Lower leg skin (tissue), 4 donors: ENCODE measurements at regions not wholly inside any gene's neighbourhood (a gene's known extent, or its start where the extent isn't known, plus 50 kb on each side); places are given as distances from the start of the nearest gene placed in this dataset.

ENCODE experiments used
- DNase-seq, 2 donors: peaks; one replicate each; pipeline ENCODE4 v3.0.0-alpha.2; 2019; ENCODE audit warnings: low spot score in 2 of 2
- H3K4me3 ChIP-seq: fragments of 200-600 bp; sonication (generic); 2 replicates; pipeline ENCODE4 v1.5.1; 2017; ENCODE audit warnings: mild to moderate bottlenecking, low read depth; ENCODE audit not compliant: poor library complexity, severe bottlenecking
- POLR2A ChIP-seq, 2 donors: fragments of 450-650 bp; IDR thresholded peaks; one replicate each; pipeline ENCODE4 v1.6.1; 2016 to 2017; ENCODE audit warnings: antibody characterized with exemption in 2 of 2, mild to moderate bottlenecking in 1 of 2, moderate library complexity in 1 of 2
- WGBS, 2 donors: methylation state at CpG; one replicate each; pipeline ENCODE4 v1.1.5; 2018; 5-methylcytosine and 5-hydroxymethylcytosine counted together
- intact Hi-C: fragments of 100-400 bp; cut with DNase I; formaldehyde crosslinking; loops from one replicate; pipeline ENCODE4 v1.15.0; 2023; ENCODE audit warnings: low total_unique reads
- TF ChIP-seq, protein P1 (sequence below), 3 donors: fragments of 450-650 bp; IDR thresholded peaks; one replicate each; pipeline ENCODE4 v1.5.1; 2016; ENCODE audit warnings: antibody characterized with exemption in 3 of 3, mild to moderate bottlenecking in 3 of 3, moderate library complexity in 2 of 3

DNA sequence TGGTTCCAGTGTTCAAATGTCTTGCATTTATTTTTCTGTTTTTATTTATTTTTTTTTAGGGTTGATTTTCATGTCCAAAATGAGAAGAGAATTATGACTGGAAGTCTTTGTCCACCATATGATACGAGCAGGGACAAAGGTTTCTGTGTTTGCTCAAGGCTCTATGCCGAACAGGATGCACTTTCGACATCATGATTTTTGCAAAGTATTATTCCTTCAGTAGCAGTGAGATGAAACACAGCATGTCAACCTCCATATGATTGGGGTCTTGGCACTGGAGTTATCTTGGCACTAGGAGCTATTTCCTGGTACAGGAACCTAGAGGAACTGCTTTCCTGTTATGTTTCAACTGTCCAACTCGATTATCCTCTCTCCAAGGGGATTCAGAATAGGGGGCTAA, 72.6 kb downstream of the UCHL1 start:
- no peak for DNase-seq
- intact Hi-C loops = no loop called here
- no peak for TF ChIP-seq POLR2A (IDR thresholded peaks at IDR 0.05)
- TF ChIP-seq, protein P1, sequence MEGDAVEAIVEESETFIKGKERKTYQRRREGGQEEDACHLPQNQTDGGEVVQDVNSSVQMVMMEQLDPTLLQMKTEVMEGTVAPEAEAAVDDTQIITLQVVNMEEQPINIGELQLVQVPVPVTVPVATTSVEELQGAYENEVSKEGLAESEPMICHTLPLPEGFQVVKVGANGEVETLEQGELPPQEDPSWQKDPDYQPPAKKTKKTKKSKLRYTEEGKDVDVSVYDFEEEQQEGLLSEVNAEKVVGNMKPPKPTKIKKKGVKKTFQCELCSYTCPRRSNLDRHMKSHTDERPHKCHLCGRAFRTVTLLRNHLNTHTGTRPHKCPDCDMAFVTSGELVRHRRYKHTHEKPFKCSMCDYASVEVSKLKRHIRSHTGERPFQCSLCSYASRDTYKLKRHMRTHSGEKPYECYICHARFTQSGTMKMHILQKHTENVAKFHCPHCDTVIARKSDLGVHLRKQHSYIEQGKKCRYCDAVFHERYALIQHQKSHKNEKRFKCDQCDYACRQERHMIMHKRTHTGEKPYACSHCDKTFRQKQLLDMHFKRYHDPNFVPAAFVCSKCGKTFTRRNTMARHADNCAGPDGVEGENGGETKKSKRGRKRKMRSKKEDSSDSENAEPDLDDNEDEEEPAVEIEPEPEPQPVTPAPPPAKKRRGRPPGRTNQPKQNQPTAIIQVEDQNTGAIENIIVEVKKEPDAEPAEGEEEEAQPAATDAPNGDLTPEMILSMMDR (IDR thresholded peaks at IDR 0.05) = no peak
- no peak overlapping the region for H3K4me3 ChIP-seq
- 81 to 82% methylated on average over 4 of the region's 4 CpGs for WGBS, 2 donors

DNA sequence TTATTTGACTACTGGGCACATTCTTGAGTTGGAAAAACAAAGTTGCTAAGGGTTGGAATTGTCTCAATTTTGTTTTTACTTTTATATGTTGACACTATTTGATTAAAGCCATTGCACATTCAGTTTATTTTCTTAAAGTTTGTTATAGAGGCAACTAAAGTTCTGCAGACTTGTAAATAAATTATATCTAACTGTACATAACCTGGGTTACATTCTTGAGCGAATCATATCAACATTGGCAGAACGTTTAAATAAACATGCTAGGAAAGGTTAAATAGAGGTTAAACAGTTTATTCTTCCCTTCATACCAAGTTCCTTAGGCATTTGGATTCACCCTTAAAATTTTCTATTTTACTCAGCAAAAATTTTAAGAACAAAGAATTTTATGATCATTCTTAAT, 74.5 kb downstream of the UCHL1 start:
- no peak overlapping the region for H3K4me3 ChIP-seq
- intact Hi-C loops = no loop called here
- WGBS, 2 donors = 15 to 53% methylated on average over 2 of the region's 2 CpGs
- no peak for DNase-seq
- TF ChIP-seq POLR2A (IDR thresholded peaks at IDR 0.05) = no peak
- TF ChIP-seq, protein P1 (IDR thresholded peaks at IDR 0.05) = no peak

DNA sequence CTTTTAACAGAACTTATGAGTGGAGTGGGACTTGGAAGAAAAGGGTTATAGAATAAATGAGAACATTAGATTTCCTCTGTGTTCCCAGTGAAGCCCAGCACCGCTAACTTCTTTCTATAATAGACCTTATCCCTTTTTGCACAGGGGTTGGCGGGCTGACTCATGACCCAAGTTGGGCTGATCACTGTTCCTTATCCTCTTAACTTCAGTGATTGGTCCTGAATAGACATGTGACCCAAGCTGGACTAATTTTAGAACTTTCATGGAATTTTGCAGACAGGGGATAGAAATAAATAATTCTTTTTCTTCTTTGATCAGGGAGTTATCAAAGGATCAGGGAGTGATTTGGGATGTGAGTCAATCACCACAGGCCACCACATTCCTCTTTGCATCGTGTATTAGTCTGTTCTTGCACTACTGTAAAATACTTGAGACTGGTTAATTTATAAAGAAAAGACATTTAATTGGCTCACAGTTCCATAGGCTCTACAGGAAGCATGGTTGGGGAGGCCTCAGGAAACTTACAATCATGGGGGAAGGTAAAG, 75.9 kb downstream of the UCHL1 start:
- intact Hi-C loops = no loop called here
- TF ChIP-seq, protein P1 (IDR thresholded peaks at IDR 0.05) = no peak
- no peak for TF ChIP-seq POLR2A (IDR thresholded peaks at IDR 0.05)
- 45 to 71% methylated on average over 3 of the region's 3 CpGs for WGBS, 2 donors
- DNase-seq = no peak
- no peak overlapping the region for H3K4me3 ChIP-seq

DNA sequence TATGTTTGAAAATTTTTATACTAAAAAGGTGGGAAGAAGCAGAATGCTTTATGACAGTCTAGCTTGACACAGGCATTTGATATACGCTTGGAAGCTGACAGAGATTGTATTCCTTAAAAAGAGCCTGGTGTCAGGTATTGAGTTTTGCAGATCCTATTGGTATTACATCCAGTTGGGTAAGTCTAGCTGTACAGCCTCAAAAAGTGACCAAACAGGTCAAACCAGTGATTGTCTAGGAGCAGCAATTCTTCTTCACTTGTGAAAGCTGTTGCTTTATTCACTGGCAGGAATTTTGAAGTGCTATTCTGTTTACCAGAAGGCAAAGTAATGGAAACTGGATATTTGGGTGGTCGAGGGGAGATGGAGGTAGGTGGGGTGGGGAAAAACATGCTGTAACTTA, 77.5 kb downstream of the UCHL1 start:
- 52 to 53% methylated on average over 2 of the region's 2 CpGs for WGBS, 2 donors
- no peak overlapping the region for H3K4me3 ChIP-seq
- intact Hi-C loops = no loop called here
- no peak for TF ChIP-seq POLR2A (IDR thresholded peaks at IDR 0.05)
- TF ChIP-seq, protein P1 (IDR thresholded peaks at IDR 0.05) = no peak
- no peak for DNase-seq

DNA sequence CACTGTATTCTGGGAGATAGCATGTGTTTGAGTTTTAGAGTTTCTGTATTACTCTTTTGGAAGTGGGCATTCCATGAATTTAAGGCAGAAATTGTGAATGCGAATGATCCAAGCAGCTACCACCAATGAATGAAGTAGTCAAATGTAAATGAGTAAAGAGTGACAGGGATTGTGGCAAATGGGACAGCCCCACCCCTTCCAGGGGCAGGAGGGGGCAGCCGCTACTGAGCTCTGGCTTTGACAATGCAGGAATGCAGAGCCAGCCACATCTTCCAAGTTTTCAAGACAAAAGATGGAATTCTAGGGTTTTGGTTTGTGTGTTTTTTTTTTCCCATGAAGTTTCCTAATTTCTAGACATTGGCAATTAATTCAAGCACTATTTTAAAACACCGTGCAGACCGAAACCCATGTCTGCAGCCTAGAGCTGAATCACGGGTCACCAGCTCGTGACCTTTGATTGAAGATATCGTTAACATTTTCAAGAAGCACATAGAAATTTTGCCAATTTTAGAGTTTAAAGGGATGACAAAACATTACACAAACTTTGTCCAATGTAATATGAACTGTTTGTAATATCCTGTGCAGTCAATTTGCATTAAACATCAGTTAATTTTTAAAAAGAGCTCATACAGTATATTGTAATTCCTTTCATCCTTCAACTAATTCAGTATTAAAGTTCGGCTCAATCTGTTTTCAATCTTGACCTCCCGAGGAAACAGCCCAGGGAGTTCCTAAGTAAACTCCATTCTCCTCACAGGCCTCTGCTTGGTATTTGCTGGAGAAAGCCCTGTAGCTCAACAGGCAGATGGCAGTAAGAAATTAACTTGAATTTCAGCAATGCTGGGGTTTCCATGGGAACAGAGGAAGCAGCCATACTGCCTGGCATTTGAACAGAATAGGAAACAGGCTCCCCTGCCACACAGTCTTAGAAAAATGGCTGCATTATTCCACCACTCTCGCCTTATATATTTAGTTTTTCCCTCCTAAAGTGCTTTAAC, 83.4 kb downstream of the UCHL1 start:
- no peak for DNase-seq
- TF ChIP-seq, protein P1 (IDR thresholded peaks at IDR 0.05) = no peak
- no peak for TF ChIP-seq POLR2A (IDR thresholded peaks at IDR 0.05)
- H3K4me3 ChIP-seq = no peak overlapping the region
- intact Hi-C loops = no loop called here
- 60 to 65% methylated on average over 10 of the region's 10 CpGs for WGBS, 2 donors
